Psoas muscle (tissue), 7 donors: ENCODE measurements at regions not wholly inside any gene's neighbourhood (a gene's known extent, or its start where the extent isn't known, plus 50 kb on each side); places are given as distances from the start of the nearest gene placed in this dataset.

ENCODE experiments used
- ATAC-seq, 4 donors: fragments of 200-7000 bp; cut with Tn5 transposase; one replicate each; pipeline ENCODE4 v1.9.1; 2020; ENCODE audit warnings: moderate library complexity in 3 of 4, mild to moderate bottlenecking in 2 of 4
- DNase-seq, 2 donors: peaks; one replicate each; pipeline ENCODE4 v3.0.0-alpha.2; 2020
- H3K27ac ChIP-seq: fragments of 200-600 bp; one replicate; pipeline ENCODE4 v1.8.0; 2022
- H3K27me3 ChIP-seq, 3 donors: fragments of 200-600 bp in 1 of 3; one replicate each; pipeline versions ENCODE4 v1.6.1 to v1.8.0; 2013 to 2022; ENCODE audit warnings: low read length in 2 of 3, mild to moderate bottlenecking in 2 of 3, moderate library complexity in 1 of 3; ENCODE audit not compliant: insufficient read depth in 3 of 3
- H3K36me3 ChIP-seq, 2 donors: fragments of 200-600 bp in 1 of 2; one replicate each; pipeline versions ENCODE4 v1.6.1 to v1.8.0; 2013 to 2022; ENCODE audit warnings: low read depth in 1 of 2, mild to moderate bottlenecking in 1 of 2, moderate library complexity in 1 of 2; ENCODE audit not compliant: insufficient read depth in 1 of 2
- H3K4me1 ChIP-seq: fragments of 200-600 bp; one replicate; pipeline ENCODE4 v1.8.0; 2022
- H3K4me3 ChIP-seq: fragments of 200-600 bp; one replicate; pipeline ENCODE4 v1.8.0; 2022; ENCODE audit warnings: mild to moderate bottlenecking
- H3K9me3 ChIP-seq: fragments of 200-600 bp; one replicate; pipeline ENCODE4 v1.8.0; 2022
- CTCF ChIP-seq: fragments of 200-600 bp; IDR thresholded peaks from one replicate; pipeline ENCODE4 v1.8.0; 2022; ENCODE audit warnings: antibody characterized with exemption
- WGBS, 3 donors: extraction: QIAGEN DNeasy Blood & Tissue Kit; methylation state at CpG; one replicate each; pipeline versions ENCODE4 v1.1.6 to v1.1.7; 2013; 5-methylcytosine and 5-hydroxymethylcytosine counted together
- intact Hi-C, 2 donors: fragments of 100-400 bp; cut with DNase I; formaldehyde crosslinking; loops; one replicate each; pipeline versions ENCODE4 v1.11.0 to v1.14.2; 2022
- donor health status: healthy with polysubstance abuse.
- donor health status: DM: no; HTN: no; CAD: no; lungs with moderate emphysema.
- donor health status: Bipolar disorder and iron deficiency.
- donor health status: healthy.
- donor health status: DM: yes; HTN: yes; CAD: no.
- donor health status: DM: no; HTN: no; CAD: no.
- donor health status: DM: yes; HTN: yes; CAD: no.

GRCh38 chr1:87212431-87213134 is 116.1 kb upstream of the LMO4 start:
- no peaks in the 10 kb centered on the region for H3K9me3 ChIP-seq
- no peaks in the 10 kb centered on the region for H3K4me1 ChIP-seq
- no peak overlapping the region for H3K27ac ChIP-seq
- no peaks in the 10 kb centered on the region for H3K36me3 ChIP-seq
- DNase-seq (no peak), ATAC-seq (no peak)
- 59 to 65% (median 60%) methylated on average over 6 of the region's 6 CpGs for WGBS, 3 donors
- H3K27me3 ChIP-seq: no peaks in the 10 kb centered on the region
- intact Hi-C loops: no loop called here
- no peak for TF ChIP-seq CTCF
- H3K4me3 ChIP-seq: no peak overlapping the region

- H3K4me3 ChIP-seq: no peak overlapping the region
- no peaks in the 10 kb centered on the region for H3K9me3 ChIP-seq
- H3K27me3 ChIP-seq: no peaks in the 10 kb centered on the region
- no peaks in the 10 kb centered on the region for H3K4me1 ChIP-seq
- no peak overlapping the region for H3K27ac ChIP-seq
- no peak for DNase-seq
- ATAC-seq: no peak
- intact Hi-C loops: no loop called here
- 27 to 55% (median 37%) methylated on average over 10 of the region's 10 CpGs for WGBS, 3 donors
- no peaks in the 10 kb centered on the region for H3K36me3 ChIP-seq
- TF ChIP-seq CTCF: no peak
Measured at GRCh38 chr1:87213135-87213515, 115.6 kb upstream of the LMO4 start.

GRCh38 chr1:87215592-87215991 is 113.1 kb upstream of the LMO4 start:
- intact Hi-C loops: no loop called here
- H3K27ac ChIP-seq: no peak overlapping the region
- H3K4me1 ChIP-seq: no peaks in the 10 kb centered on the region
- WGBS, 3 donors: 94 to 100% (median 96%) methylated on average over 1 of the region's 1 CpG
- DNase-seq: no peak
- H3K9me3 ChIP-seq: no peaks in the 10 kb centered on the region
- no peaks in the 10 kb centered on the region for H3K36me3 ChIP-seq
- no peak for TF ChIP-seq CTCF
- no peaks in the 10 kb centered on the region for H3K27me3 ChIP-seq
- H3K4me3 ChIP-seq: no peak overlapping the region
- ATAC-seq: no peak

- 75 to 89% (median 83%) methylated on average over 2 of the region's 2 CpGs for WGBS, 3 donors
- Histone ChIP-seq H3K27me3 (no peaks in the 10 kb centered on the region), H3K27ac (no peak overlapping the region), H3K4me3 (no peak overlapping the region), H3K36me3 (no peaks in the 10 kb centered on the region), H3K4me1 (no peaks in the 10 kb centered on the region), H3K9me3 (no peaks in the 10 kb centered on the region)
- no peak for TF ChIP-seq CTCF
- ATAC-seq: no peak
- no peak for DNase-seq
- intact Hi-C loops: no loop called here
Measured at GRCh38 chr1:87218618-87219017, 110.1 kb upstream of the LMO4 start.

- Histone ChIP-seq H3K36me3 (no peaks in the 10 kb centered on the region), H3K4me1 (no peaks in the 10 kb centered on the region), H3K27me3 (no peaks in the 10 kb centered on the region), H3K4me3 (no peak overlapping the region), H3K9me3 (no peaks in the 10 kb centered on the region), H3K27ac (no peak overlapping the region)
- no peak for ATAC-seq
- no peak for DNase-seq
- TF ChIP-seq CTCF: no peak
- 85 to 95% (median 95%) methylated on average over 1 of the region's 1 CpG for WGBS, 3 donors
- intact Hi-C loops: no loop called here
Measured at GRCh38 chr1:87219141-87219540, 109.5 kb upstream of the LMO4 start.
